HG03135 (cell line): ENCODE measurements at regions not wholly inside any gene's neighbourhood (a gene's known extent, or its start where the extent isn't known, plus 50 kb on each side); places are given as distances from the start of the nearest gene placed in this dataset.
"Not testable (repeated sequence)": the region's sequence is repeated elsewhere in the genome, so short reads cannot be mapped to it uniquely, and the experiment has no call there.

Source experiments
- ATAC-seq: cut with Tn5 transposase; IDR thresholded peaks from one replicate; pipeline ENCODE4 v1.9.1; 2021; ENCODE audit warnings: mild to moderate bottlenecking, moderate library complexity; ENCODE audit not compliant: unreplicated experiment

- no peak for ATAC-seq
Observed at GRCh38 chr10:130914367-130914766, 397.2 kb downstream of the TCERG1L start.

GRCh38 chr10:130915065-130915464 lies 396.5 kb downstream of the TCERG1L start:
- no peak for ATAC-seq

GRCh38 chr10:130921461-130921860 lies 390.1 kb downstream of the TCERG1L start:
- ATAC-seq, result no peak

- ATAC-seq, result no peak
Observed at GRCh38 chr10:130921911-130922440, 389.5 kb downstream of the TCERG1L start.

- ATAC-seq, result no peak
Observed at GRCh38 chr10:130923596-130923995, 387.9 kb downstream of the TCERG1L start.

GRCh38 chr10:130924138-130924819 lies 387.2 kb downstream of the TCERG1L start:
- no peak for ATAC-seq

- no peak for ATAC-seq
Observed at GRCh38 chr10:130926442-130926841, 385.1 kb downstream of the TCERG1L start.

- ATAC-seq, result no peak
Observed at GRCh38 chr10:130927157-130927556, 384.4 kb downstream of the TCERG1L start.

- no peak for ATAC-seq
Observed at GRCh38 chr10:130928306-130928705, 383.2 kb downstream of the TCERG1L start.

GRCh38 chr10:130929422-130930325 lies 381.8 kb downstream of the TCERG1L start:
- ATAC-seq, result no peak

- ATAC-seq, result no peak
Observed at GRCh38 chr10:130930821-130931220, 380.7 kb downstream of the TCERG1L start.

GRCh38 chr10:130931256-130931655 lies 380.3 kb downstream of the TCERG1L start:
- ATAC-seq, result no peak

- ATAC-seq, result no peak
Observed at GRCh38 chr10:130932326-130933007, 379.1 kb downstream of the TCERG1L start.

GRCh38 chr10:130933008-130933390 lies 378.5 kb downstream of the TCERG1L start:
- no peak for ATAC-seq

- no peak for ATAC-seq
Observed at GRCh38 chr10:130934293-130935127, 377.0 kb downstream of the TCERG1L start.

GRCh38 chr10:130935128-130935439 lies 376.4 kb downstream of the TCERG1L start:
- ATAC-seq, result no peak

- ATAC-seq, result no peak
Observed at GRCh38 chr10:130935897-130936550, 375.5 kb downstream of the TCERG1L start.

GRCh38 chr10:130936851-130937250 lies 374.7 kb downstream of the TCERG1L start:
- ATAC-seq, result no peak

GRCh38 chr10:130938051-130938450 lies 373.5 kb downstream of the TCERG1L start:
- no peak for ATAC-seq

- not testable (repeated sequence) for ATAC-seq
Observed at GRCh38 chr10:130938891-130939290, 372.6 kb downstream of the TCERG1L start.
